Mesendoderm (in vitro differentiated cells): ENCODE measurements at regions not wholly inside any gene's neighbourhood (a gene's known extent, or its start where the extent isn't known, plus 50 kb on each side); places are given as distances from the start of the nearest gene placed in this dataset.
A peak's percentile ranks its signal among the peaks of the same experiment; 100 is the strongest.

Experiments
- DNase-seq: peaks from one replicate; pipeline ENCODE4 v3.0.0; 2013
- H2AK5ac ChIP-seq: 2 replicates; pipeline ENCODE4 v1.6.1; 2013; ENCODE audit warnings: low read length, inconsistent platforms
- H2BK120ac ChIP-seq: 2 replicates; pipeline ENCODE4 v1.6.1; 2013; ENCODE audit warnings: low read depth, mild to moderate bottlenecking, low read length, moderate library complexity, mixed read lengths
- H2BK15ac ChIP-seq: replicated peaks from 2 replicates; pipeline ENCODE4 v1.6.1; 2013; ENCODE audit warnings: low read depth, mild to moderate bottlenecking, moderate library complexity
- H2BK5ac ChIP-seq: 2 replicates; pipeline ENCODE4 v1.6.1; 2013; ENCODE audit warnings: low read length, inconsistent platforms
- H3K18ac ChIP-seq: 2 replicates; pipeline ENCODE4 v1.6.1; 2013; ENCODE audit warnings: mild to moderate bottlenecking, low read length, mixed read lengths
- H3K23ac ChIP-seq: one replicate; pipeline ENCODE4 v1.6.1; 2013; ENCODE audit warnings: low read length
- H3K27ac ChIP-seq: 2 replicates; pipeline ENCODE4 v1.5.1; 2013; ENCODE audit warnings: low read depth, mild to moderate bottlenecking, inconsistent platforms, low read length, moderate library complexity
- H3K27me3 ChIP-seq: 2 replicates; pipeline ENCODE4 v1.6.1; 2013; ENCODE audit warnings: low read length, control low read depth, mild to moderate bottlenecking, inconsistent platforms; ENCODE audit not compliant: insufficient read depth, poor library complexity
- H3K36me3 ChIP-seq: 2 replicates; pipeline ENCODE4 v1.6.1; 2013; ENCODE audit warnings: low read length, inconsistent platforms; ENCODE audit not compliant: control insufficient read depth, insufficient read depth
- H3K4ac ChIP-seq: one replicate; pipeline ENCODE4 v1.6.1; 2013; ENCODE audit warnings: low read depth, mild to moderate bottlenecking, low read length, moderate library complexity
- H3K4me1 ChIP-seq: 2 replicates; pipeline ENCODE4 v1.6.1; 2013; ENCODE audit warnings: low read depth, low read length, inconsistent platforms; ENCODE audit not compliant: control insufficient read depth
- H3K4me2 ChIP-seq: 2 replicates; pipeline ENCODE4 v1.6.1; 2013; ENCODE audit warnings: low read length
- H3K4me3 ChIP-seq: 2 replicates; pipeline ENCODE4 v1.5.1; 2013; ENCODE audit warnings: mild to moderate bottlenecking, low read length
- H3K56ac ChIP-seq: one replicate; pipeline ENCODE4 v1.6.1; 2013; ENCODE audit warnings: low read length
- H3K79me1 ChIP-seq: 2 replicates; pipeline ENCODE4 v1.6.1; 2013; ENCODE audit warnings: low read length, inconsistent platforms
- H3K79me2 ChIP-seq: 2 replicates; pipeline ENCODE4 v1.6.1; 2013; ENCODE audit warnings: mild to moderate bottlenecking, low read length; ENCODE audit not compliant: control insufficient read depth, insufficient read depth
- H3K9ac ChIP-seq: 2 replicates; pipeline ENCODE4 v1.6.1; 2013; ENCODE audit warnings: low read length, inconsistent platforms
- H4K5ac ChIP-seq: one replicate; pipeline ENCODE4 v1.6.1; 2013; ENCODE audit warnings: low read length
- H4K8ac ChIP-seq: one replicate; pipeline ENCODE4 v1.6.1; 2013; ENCODE audit warnings: low read depth, mild to moderate bottlenecking, control low read depth, low read length, moderate library complexity
- WGBS: extraction: QIAGEN DNeasy Blood & Tissue Kit; methylation state at CpG from one replicate; pipeline ENCODE4 v1.1.7; 2013; ENCODE audit warnings: low lambda C conversion rate, missing lambda C conversion rate; ENCODE audit not compliant: insufficient coverage; ENCODE audit errors: extremely low coverage; 5-methylcytosine and 5-hydroxymethylcytosine counted together

- Histone ChIP-seq H3K27me3 (no peaks in the 10 kb centered on the region), H2BK5ac (no peak overlapping the region), H3K4me3 (no peak overlapping the region), H3K4ac (no peak overlapping the region), H3K36me3 (no peaks in the 10 kb centered on the region), H3K23ac (no peak overlapping the region), H4K8ac (no peak overlapping the region), H3K4me2 (no peak overlapping the region), H3K9ac (no peak overlapping the region), H3K79me1 (no peaks in the 10 kb centered on the region), H3K4me1 (no peaks in the 10 kb centered on the region), H2AK5ac (no peak overlapping the region), H3K18ac (no peak overlapping the region), H3K27ac (no peak overlapping the region), H3K56ac (no peak overlapping the region), H2BK120ac (no peak overlapping the region), H4K5ac (no peak overlapping the region), H2BK15ac (no peak overlapping the region), H3K79me2 (no peaks in the 10 kb centered on the region)
- DNase-seq = no peak
- no CpG with 5 or more reads among the region's 2 CpGs for whole genome bisulfite sequencing
Observed at GRCh38 chr5:128770907-128771306, 194.4 kb upstream of the SLC27A6 start.

GRCh38 chr5:128772356-128772755 lies 192.9 kb upstream of the SLC27A6 start:
- H3K56ac ChIP-seq = no peak overlapping the region
- H3K9ac ChIP-seq = no peak overlapping the region
- H4K8ac ChIP-seq = no peak overlapping the region
- no peak for DNase-seq
- H4K5ac ChIP-seq = no peak overlapping the region
- no peak overlapping the region for H3K27ac ChIP-seq
- no peak overlapping the region for H3K23ac ChIP-seq
- no peak overlapping the region for H3K4ac ChIP-seq
- H2BK120ac ChIP-seq = no peak overlapping the region
- no peak overlapping the region for H2BK15ac ChIP-seq
- H3K79me2 ChIP-seq = no peaks in the 10 kb centered on the region
- H3K4me2 ChIP-seq = no peak overlapping the region
- no peak overlapping the region for H3K4me3 ChIP-seq
- H2AK5ac ChIP-seq = no peak overlapping the region
- WGBS = no CpG with 5 or more reads among the region's 3 CpGs
- H3K27me3 ChIP-seq = no peaks in the 10 kb centered on the region
- no peaks in the 10 kb centered on the region for H3K4me1 ChIP-seq
- H3K36me3 ChIP-seq = no peaks in the 10 kb centered on the region
- no peaks in the 10 kb centered on the region for H3K79me1 ChIP-seq
- no peak overlapping the region for H2BK5ac ChIP-seq
- H3K18ac ChIP-seq = no peak overlapping the region

- H2AK5ac ChIP-seq = no peak overlapping the region
- H3K23ac ChIP-seq = no peak overlapping the region
- no peaks in the 10 kb centered on the region for H3K79me1 ChIP-seq
- H3K4me1 ChIP-seq = peaks cover 2% of the 10 kb centered on the region
- no peak overlapping the region for H3K27ac ChIP-seq
- no peak for DNase-seq
- no CpG with 5 or more reads among the region's 4 CpGs for WGBS
- no peaks in the 10 kb centered on the region for H3K79me2 ChIP-seq
- no peak overlapping the region for H3K9ac ChIP-seq
- no peak overlapping the region for H2BK5ac ChIP-seq
- H3K18ac ChIP-seq = no peak overlapping the region
- no peak overlapping the region for H4K8ac ChIP-seq
- H3K4ac ChIP-seq = no peak overlapping the region
- H4K5ac ChIP-seq = no peak overlapping the region
- no peak overlapping the region for H3K4me2 ChIP-seq
- no peaks in the 10 kb centered on the region for H3K36me3 ChIP-seq
- H3K4me3 ChIP-seq = no peak overlapping the region
- no peak overlapping the region for H3K56ac ChIP-seq
- no peak overlapping the region for H2BK120ac ChIP-seq
- H2BK15ac ChIP-seq = no peak overlapping the region
- no peaks in the 10 kb centered on the region for H3K27me3 ChIP-seq
Observed at GRCh38 chr5:128773378-128773777, 191.9 kb upstream of the SLC27A6 start.

- no peak overlapping the region for H2BK15ac ChIP-seq
- H3K4me3 ChIP-seq = no peak overlapping the region
Observed at GRCh38 chr5:128774605-128775004, 190.7 kb upstream of the SLC27A6 start.

GRCh38 chr5:128775558-128775957 lies 189.7 kb upstream of the SLC27A6 start:
- no peaks in the 10 kb centered on the region for H3K79me1 ChIP-seq
- no peak overlapping the region for H4K5ac ChIP-seq
- no peak overlapping the region for H2BK15ac ChIP-seq
- no CpG with 5 or more reads among the region's 3 CpGs for WGBS
- no peak overlapping the region for H3K56ac ChIP-seq
- H3K18ac ChIP-seq = no peak overlapping the region
- no peak overlapping the region for H3K27ac ChIP-seq
- no peak overlapping the region for H2BK120ac ChIP-seq
- H4K8ac ChIP-seq = no peak overlapping the region
- H2BK5ac ChIP-seq = no peak overlapping the region
- DNase-seq = no peak
- no peaks in the 10 kb centered on the region for H3K27me3 ChIP-seq
- H2AK5ac ChIP-seq = no peak overlapping the region
- no peak overlapping the region for H3K4me3 ChIP-seq
- H3K36me3 ChIP-seq = no peaks in the 10 kb centered on the region
- H3K4me1 ChIP-seq = peaks cover 2% of the 10 kb centered on the region
- no peak overlapping the region for H3K9ac ChIP-seq
- peak overlapping the region; percentile 10 for H3K23ac ChIP-seq
- no peak overlapping the region for H3K4ac ChIP-seq
- H3K4me2 ChIP-seq = no peak overlapping the region
- no peaks in the 10 kb centered on the region for H3K79me2 ChIP-seq

More at GRCh38 chr5:128774605-128775004, 190.7 kb upstream of the SLC27A6 start:
- H3K4me1 ChIP-seq = peaks cover 2% of the 10 kb centered on the region
- no peaks in the 10 kb centered on the region for H3K36me3 ChIP-seq
- no peaks in the 10 kb centered on the region for H3K79me2 ChIP-seq
- no peaks in the 10 kb centered on the region for H3K79me1 ChIP-seq
- no peak overlapping the region for H2BK120ac ChIP-seq
- no peak overlapping the region for H2AK5ac ChIP-seq
- no peak for DNase-seq
- no peak overlapping the region for H3K27ac ChIP-seq
- H3K27me3 ChIP-seq = no peaks in the 10 kb centered on the region
- no peak overlapping the region for H4K5ac ChIP-seq
- H3K4me2 ChIP-seq = no peak overlapping the region
- no peak overlapping the region for H2BK5ac ChIP-seq
- H3K9ac ChIP-seq = no peak overlapping the region
- H3K56ac ChIP-seq = no peak overlapping the region
- H3K18ac ChIP-seq = no peak overlapping the region
- H3K23ac ChIP-seq = no peak overlapping the region
- H3K4ac ChIP-seq = no peak overlapping the region
- H4K8ac ChIP-seq = no peak overlapping the region
- no CpG with 5 or more reads among the region's 7 CpGs for WGBS

- H3K4ac ChIP-seq = no peak overlapping the region
- H3K18ac ChIP-seq = no peak overlapping the region
- H3K79me2 ChIP-seq = no peaks in the 10 kb centered on the region
- no peak for DNase-seq
- H3K9ac ChIP-seq = no peak overlapping the region
- H3K4me2 ChIP-seq = no peak overlapping the region
- no peak overlapping the region for H2BK15ac ChIP-seq
- H2BK120ac ChIP-seq = no peak overlapping the region
- no peak overlapping the region for H2BK5ac ChIP-seq
- H3K27me3 ChIP-seq = no peaks in the 10 kb centered on the region
- H3K36me3 ChIP-seq = no peaks in the 10 kb centered on the region
- H3K56ac ChIP-seq = no peak overlapping the region
- H2AK5ac ChIP-seq = no peak overlapping the region
- no peak overlapping the region for H3K27ac ChIP-seq
- peaks cover 4% of the 10 kb centered on the region for H3K4me1 ChIP-seq
- no peak overlapping the region for H3K4me3 ChIP-seq
- no peak overlapping the region for H3K23ac ChIP-seq
- H4K8ac ChIP-seq = no peak overlapping the region
- H4K5ac ChIP-seq = no peak overlapping the region
- no CpG with 5 or more reads among the region's 1 CpG for WGBS
- no peaks in the 10 kb centered on the region for H3K79me1 ChIP-seq
Observed at GRCh38 chr5:128777052-128777451, 188.2 kb upstream of the SLC27A6 start.
